ENCODE measurements at regions not wholly inside any gene's neighbourhood (a gene's known extent, or its start where the extent isn't known, plus 50 kb on each side); places are given as distances from the start of the nearest gene placed in this dataset.
"Not testable (repeated sequence)": the region's sequence is repeated elsewhere in the genome, so short reads cannot be mapped to it uniquely, and the experiment has no call there.

DNA sequence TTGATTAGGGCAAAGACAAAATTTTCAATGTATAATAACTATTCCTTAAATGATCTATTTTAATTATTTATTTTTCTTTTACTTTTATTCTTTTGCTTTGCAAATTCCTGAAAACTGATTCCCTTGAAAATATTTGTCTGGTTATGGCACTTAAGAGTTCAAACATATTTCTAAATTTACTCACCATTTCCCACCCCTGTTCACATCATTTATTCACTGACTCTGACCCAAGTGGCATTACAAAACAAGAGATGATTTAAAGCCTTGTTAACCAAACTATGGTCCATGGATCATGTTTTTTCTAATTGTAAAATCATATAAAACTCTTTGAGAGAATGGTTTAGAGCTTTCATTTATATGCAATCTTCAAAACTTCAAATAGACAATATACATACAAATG lies 1256.1 kb upstream of the LRRN3 start:
- no peak for DNase-seq

DNA sequence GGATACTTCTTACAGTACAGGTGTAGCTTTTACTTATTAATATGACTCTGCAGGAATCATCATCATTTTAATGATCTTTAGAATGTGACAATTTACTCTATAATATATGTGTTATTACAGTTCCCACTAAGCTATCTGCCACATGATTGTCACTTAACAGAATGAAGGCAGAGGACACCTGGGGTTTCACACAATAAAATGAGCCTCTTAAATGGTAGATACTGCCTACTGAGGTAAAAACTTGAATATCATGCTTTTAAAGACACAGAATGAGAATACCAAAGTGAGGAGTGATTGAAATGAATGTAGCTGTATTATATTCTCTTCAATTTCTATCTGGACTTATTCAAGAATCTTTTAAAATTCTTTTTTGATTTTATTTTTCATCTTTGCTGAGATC lies 1255.3 kb upstream of the LRRN3 start:
- no peak for DNase-seq

DNA sequence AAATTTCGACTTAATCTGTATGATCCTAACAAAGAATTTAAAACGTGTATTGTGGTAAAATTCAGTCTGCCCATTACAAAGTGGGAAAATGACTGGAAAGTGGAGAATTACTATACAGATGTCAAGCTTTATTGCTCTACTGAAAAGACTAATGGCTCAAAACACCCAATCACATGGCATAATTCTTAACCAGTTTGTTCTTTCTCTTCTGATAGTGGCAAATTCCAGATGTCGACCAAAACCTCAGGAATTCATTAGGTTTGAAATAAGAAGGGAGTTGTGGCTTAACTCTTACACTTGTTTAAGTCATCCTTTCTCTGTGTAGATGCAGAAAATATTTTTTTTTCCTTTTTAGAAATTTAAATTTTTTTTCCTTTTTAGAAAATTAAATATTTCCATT lies 1254.9 kb upstream of the LRRN3 start:
- no peak for DNase-seq

DNA sequence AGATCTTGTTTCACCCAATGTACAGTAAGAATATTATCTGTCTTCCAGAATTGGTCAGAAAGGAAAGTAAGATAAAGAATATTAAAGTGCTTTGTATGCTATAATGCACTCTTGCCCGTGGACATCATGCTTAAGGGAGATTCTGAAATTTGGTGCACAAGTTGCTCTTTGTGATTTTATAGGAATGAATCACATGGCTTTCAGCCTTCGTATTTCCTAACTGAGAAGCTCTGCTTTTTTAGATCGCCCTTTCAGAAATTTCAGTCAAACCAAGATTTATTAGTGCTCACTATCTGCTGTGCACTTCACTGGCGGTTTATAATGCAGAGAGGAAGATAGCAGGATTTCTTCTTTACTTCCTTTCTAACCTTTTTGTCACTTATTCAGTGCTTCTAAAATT lies 1248.5 kb upstream of the LRRN3 start:
- no peak for DNase-seq

DNA sequence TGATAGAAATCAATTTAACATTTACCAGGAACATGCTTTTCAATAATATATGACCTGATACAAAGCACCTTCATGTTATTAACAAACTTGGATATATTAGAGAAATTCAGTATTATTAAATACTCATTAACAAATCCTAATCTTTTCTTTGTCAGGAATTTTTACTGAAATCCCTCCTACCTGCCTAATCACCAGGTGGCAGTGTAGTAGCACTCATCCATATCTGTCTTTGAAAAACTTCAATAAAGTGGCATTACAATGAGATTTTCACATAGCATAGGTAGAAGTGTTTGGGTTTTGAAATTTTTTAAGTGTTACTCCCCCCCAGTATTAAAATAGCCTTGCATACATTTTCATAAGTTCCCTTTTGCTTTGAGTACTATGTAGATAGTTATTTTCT lies 1246.6 kb upstream of the LRRN3 start:
- no peak for DNase-seq

DNA sequence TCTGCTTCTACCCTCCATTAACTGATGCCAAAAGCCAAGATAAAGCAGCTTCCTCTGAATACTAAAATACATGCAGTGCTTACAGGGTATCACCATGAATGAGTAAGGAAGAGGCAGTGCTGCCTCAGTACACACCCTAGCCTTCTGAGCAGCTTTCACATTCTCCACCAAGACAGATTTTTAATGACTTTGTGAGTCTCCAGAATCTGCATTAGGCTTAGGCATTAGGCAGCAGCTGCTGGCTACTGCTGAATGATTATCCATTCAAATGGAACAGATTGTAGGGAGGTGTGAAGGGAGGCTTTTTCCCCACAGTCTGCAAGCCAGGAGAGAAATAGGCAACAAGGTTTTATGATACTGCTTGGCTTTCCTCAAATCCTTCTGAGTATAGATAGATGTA lies 1226.7 kb upstream of the LRRN3 start:
- DNase-seq, result no peak

DNA sequence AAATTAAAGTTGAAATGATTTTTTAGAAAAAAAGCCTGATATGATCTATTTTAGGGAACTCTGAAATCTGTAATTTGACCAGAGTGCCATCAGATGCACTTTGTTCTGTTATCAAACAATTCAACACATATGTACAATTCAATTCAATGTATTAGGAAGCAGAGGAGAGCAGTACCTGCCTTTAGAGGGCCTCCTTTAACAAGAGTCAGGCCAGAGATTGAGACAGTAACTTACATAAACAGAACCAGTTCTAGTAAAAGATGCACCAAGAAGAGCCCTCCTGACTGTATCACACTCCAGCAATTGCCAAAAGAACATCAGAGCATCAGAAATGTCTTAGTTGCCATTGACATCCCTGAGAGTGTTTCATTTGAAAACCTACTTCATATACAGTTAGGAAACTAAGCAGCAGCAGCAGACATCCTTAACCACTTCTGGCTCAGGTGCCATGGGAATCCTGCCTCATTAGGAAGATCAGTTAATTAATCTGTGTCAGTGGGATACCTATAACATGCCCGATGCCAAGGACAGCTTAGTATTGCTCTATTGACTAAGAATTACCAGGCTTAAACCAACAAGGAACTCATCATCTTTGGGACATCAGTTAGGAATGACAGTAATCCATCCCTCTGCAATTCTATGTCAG lies 1222.6 kb upstream of the LRRN3 start:
- no peak for DNase-seq

DNA sequence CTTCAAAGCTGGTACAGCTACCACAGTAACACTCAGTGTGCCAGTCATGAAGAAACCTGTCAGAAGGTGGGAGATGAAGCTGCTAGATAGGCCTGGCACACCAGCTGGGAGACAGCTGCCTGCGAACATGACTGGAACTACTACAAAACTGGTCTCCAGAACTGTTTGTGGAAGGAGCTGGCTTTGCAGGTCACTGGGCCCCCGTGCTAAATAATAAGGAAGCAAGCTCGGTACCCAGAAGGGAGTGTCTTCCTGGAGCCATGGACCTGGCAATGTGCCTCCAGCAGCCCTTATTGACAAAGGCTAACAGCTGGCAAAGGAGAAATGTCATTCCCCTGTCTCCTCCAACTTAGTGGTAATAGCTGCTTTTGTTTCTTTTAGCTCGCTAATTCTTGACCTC lies 1217.6 kb upstream of the LRRN3 start:
- peak; percentile 20 for DNase-seq

DNA sequence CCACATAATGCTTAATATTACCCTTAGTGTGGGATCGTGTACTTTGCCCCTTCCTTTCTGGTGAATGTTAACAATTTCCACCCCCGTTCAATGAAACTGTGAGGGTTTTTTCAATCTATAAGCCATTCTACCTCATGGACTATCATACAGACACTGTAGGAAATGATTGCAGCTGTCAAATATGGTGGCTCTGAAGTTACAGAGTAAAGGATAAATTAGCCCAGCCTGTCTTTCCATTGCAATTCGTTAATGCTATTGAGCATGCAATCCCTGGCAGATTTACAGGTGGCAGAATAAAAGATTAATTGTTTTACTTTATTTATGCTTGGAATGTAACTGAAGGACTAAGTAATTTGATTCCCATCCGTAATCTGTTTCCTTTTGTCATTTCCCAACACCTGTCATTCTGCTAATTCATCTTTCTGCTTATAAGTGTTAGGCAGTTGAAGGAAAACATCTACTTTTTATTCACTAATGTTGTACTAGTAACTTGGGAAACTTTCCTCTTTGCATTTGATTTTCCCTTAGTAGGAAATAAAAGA lies 1211.6 kb upstream of the LRRN3 start:
- no peak for DNase-seq

DNA sequence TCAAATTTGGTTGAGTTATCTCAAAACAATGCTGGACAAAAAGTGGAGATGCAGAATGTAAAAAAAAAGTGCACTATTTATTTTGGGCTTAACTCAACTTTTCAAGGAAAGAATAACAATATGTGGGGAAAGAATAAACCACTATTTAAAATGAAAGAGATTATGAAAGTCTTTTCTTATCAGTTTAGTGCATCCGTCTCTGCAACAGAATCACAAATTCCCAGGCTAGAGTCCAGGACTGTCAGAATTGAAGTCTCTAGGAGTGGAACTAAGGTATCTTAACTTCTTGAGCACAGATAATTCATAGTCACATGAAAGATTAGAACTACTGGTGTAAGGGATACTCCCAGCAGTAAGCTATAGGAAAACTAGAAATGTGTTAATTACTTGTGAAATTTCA lies 1200.3 kb upstream of the LRRN3 start:
- no peak for DNase-seq

DNA sequence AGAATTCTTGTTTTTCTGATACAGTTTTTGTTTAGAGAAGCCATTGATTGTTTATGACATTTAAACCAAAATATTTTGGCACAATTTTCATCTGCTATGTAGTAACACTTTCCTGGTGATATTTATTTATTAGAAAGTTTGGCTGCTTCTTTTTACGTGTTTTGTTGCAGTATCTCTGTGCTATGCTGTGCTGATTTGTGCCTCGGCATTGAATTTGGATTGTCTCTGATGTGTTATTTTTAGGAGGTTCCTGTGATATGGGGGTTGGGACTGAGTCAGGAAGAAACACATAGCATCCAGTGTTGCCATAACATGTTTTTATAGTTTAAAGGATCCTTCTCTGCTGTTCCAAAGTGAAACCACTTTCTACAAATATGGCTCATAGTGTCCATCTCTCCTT lies 1197.7 kb upstream of the LRRN3 start:
- DNase-seq, result no peak

DNA sequence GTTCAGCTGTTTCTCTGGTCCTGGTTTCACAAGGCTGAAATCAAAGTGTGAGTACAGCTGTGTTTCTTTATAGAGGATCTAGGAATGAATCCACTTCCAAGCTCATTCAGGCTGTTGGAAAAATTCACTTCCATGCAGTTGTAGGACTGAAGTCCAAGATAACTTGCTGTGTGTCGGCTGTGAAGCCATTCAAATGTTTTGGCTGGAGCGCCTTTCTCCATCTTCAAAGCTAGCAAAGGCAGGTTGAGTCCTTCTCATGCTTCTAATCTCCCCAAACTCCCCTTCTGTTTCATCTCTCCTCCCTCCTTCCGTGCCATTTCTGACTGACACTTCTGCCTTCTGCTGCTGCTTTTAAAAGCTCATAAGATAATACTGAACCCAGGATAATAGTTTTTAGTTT lies 1195.4 kb upstream of the LRRN3 start:
- DNase-seq, result no peak

DNA sequence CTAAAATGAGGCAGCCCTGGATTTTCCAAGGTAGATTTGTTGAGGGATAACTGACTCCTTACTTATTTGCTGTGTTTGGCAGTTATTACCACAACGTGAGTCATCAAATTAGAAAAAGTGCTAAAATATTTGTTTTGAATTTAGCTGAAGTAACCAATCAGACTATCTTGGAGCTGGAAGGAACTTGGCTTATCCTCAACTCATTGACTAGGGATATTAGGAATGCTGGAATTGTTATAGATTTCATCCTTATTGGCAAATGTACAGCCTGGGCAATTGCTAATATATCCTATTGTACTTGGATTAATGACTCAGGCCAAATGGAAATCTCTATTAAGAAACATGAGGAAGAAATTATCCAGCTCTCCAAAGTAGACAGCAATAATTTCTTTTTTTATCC lies 1189.0 kb upstream of the LRRN3 start:
- no peak for DNase-seq

DNA sequence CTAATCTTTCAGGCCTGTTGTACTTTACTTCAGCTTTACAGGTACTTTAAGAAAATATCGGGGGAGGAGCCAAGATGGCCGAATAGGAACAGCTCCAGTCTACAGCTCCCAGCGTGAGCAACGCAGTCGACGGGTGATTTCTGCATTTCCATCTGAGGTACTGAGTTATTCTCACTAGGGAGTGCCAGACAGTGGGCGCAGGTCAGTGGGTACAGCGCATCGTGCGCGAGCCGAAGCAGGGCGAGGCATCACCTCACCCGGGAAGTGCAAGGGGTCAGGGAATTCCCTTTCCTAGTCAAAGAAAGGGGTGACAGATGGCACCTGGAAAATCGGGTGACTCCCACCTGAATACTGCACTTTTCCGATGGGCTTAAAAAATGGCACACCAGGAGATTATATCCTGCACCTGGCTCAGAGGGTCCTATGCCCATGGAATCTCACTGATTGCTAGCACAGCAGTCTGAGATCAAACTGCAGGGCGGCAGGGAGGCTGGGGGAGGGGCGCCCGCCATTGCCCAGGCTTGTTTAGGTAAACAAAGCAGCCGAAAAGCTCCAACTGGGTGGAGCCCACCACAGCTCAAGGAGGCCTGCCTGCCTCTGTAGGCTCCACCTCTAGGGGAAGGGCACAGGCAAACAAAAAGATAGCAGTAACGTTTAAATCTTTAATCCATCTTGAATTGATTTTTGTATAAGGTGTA lies 1185.4 kb upstream of the LRRN3 start:
- not testable (repeated sequence) for DNase-seq

DNA sequence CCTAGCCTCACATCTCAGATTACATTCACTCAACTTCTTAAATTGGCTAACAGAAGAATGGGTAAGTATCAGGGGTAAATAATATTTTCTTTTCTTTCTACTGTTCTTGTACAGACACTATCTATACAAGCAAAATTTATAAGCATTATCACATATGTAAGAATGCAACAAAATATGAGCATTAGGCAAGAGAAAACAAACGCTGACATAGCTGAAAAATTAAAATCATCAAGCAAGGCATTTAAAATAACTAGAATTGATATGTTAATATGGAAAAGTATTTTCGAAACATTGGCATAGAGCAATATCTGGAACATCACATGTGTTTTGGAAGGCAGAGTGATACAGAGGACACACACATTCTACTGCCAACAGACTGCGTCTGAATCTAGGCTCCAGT lies 1175.3 kb upstream of the LRRN3 start:
- no peak for DNase-seq

DNA sequence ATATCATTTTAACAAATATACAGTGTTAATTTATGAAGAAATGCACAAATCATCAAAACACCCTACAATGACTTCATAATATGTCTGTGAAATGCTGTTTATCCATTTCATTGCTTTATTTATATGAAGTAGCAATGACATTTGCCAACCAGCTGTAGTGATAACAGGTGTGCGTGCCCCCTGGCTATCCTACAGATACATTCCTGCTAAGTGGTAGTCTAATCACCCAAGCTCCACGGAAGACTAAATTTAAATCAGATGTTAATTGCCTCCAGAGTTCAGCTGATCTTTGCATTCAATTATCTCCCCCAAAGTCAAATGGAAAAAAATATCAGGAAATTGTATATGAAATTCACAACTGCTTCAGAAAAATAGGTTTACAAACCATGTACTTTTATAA lies 1164.2 kb upstream of the LRRN3 start:
- no peak for DNase-seq

DNA sequence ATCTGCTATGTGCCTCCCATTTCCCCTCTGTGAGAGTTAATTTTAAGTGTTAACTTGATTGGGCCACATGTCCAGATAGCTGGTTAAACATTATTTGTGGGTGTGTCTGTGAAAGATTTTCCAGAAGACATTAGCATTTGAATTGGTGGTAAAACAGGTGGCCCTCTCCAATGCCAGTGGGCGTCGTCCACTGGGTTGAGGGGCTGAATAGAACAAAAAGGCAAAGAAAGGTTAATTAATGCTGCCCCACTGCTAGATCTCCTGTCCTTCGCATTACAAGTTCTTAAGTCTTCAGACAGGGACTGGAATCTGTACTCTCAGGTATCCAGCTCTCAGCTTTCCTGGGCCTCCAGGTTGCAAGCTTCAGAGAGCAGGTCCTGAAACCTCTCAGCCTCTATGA lies 1160.9 kb upstream of the LRRN3 start:
- no peak for DNase-seq

DNA sequence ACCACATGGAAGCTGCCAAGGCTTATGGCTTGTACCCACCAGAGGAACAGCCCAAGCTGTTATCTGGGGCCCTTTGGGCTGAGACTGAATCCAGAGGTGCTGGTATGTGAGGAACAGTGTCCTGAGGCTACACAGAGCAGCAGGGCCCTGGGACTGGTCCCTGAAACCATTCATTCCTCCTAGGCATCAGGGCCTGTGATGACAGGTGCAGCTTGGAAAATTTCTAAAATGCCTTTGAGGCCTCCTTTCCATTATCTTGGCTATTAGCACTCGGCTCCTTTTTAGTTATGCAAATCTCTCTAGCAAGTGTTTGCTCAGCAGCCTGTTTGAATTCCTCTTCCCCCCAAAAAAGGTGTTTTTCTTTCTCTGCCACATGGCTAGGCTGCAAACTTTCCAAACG lies 1151.7 kb upstream of the LRRN3 start:
- no peak for DNase-seq

DNA sequence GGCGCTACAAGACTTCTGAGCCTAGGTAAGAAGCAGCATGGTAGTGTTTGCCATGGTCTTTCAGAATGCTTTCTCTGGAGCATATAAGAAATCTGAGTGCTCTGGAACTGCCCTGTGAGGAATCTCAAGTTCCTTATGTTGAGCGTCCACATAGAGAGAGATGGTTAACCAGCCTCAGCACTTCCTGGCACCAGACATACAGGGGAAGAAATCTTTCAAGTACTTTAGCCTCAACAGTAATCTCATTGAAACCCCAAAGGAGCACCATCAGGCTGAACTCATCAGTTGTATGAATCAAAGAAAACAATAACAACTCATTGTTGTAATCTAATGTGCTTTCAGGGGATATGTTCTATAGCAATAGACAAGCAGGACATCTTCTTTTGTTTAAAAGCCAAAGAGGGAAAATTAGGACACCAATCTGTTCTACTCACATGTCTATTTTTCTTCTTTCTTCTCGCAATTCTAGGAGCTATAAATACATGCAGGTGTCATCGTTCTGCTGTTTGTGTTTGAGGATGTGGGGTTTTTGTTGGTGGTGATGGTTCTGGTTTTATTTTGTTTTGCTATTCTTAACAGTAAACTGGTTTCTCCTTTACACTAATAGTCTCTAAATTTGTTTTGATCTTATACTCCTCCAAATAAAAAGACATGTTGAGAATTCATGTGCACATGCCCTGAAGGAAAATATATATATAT lies 1145.0 kb upstream of the LRRN3 start:
- no peak for DNase-seq

DNA sequence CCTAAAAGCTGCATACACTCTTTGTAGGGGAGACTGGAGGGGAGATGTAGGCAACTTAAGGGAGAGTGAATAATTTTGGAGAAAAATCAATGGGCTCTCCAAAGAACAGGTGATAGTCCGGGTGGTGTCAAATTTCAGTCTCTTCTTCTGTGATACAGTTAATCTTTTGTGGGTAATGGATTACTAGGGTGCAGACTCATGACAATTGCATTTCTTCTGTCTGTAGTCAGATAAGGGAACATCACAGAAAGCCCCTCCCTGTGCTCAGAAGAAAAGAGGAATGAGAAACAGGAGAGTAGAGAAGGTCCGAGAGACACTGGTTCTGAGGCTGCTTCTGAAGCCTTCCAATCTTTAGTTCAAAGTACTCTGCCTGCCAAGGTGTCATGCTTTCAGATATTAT lies 1140.7 kb upstream of the LRRN3 start:
- DNase-seq, result no peak

DNA sequence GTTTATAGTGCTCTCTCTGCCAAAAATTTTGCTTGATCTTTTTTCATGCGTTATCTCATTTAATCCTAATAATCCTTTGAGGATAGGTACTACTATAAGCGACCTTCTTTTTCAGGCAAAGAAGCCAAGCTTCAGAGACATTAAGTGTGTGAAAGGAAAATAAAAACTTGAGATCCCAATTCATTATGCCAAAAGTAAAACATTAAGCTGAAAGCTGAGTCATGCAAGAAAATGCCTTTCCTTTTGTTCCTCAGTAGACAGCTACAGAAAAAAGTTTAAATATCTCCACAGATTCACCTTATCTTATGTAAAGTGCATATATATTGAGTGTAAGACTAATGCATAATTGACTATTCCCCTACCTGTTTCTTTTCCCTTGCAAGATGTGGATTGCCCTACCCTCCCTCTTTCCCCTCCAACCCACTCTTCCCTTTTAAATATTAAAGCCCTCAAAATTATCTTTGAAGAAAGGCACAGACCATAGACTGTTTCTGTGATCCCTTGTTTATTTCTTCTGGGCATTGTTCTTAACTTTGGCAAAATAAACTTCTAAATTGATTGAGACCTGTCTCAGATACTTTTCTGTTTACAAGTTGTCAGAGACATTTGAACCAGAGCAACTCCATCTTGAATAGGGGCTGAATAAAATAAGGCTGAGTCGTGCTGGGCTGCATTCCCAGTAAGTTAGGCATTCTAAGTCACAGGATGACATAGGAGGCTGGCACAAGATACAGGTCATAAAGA lies 1139.9 kb upstream of the LRRN3 start:
- DNase-seq, result no peak

DNA sequence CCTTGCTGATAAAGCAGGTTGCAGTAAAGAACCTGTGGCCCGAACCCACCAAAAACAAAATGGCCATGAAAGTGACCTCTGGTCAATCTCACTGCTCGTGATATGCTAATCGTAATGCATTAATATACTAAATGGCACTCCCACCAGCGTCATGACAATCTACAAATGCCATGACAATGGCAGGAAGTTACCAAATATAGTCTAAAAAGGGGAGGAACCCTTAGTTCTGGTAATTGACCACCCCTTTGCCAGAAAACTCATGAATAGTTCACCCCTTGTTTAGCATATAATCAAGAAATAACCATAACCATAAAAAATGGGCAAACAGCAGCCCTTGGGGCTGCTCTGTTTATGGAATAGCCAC lies 1139.4 kb upstream of the LRRN3 start:
- no peak for DNase-seq

DNA sequence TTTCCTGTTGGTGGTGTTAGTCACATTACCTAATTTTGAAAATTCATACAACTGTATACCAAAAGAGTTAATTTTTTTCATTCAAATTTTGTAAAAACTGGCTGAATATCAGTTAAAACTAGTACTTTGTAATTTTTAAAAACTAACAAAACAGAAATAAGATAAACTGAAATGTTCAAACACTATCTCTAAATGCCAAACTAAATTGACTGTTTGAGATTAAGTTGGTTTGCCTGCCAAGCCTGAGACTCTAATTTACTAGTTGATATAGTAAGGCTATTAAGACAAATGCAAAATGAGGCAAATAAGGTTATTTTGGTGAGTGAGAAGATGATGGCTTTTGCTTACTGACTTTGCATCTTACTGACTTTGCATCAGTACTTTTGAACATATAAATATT lies 1134.9 kb upstream of the LRRN3 start:
- no peak for DNase-seq

DNA sequence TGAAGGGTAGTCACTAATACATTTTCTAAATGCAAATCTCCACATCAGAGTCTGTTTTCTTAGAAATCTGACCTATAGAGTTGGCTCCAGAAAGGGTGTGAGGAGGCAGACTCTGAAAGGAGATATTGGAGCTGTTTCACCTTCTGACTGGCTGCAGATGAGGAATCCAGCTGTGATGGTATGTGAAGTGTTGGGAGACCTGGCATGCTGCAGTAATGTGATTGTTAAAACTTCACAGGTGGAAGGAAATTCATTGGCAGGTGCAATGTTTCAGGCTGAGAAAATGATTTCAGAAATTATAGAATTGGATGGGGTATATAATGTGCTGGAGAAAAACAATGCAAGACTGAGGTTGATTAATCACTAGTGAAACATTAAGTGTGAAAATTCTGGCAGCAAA lies 1134.0 kb upstream of the LRRN3 start:
- DNase-seq, result no peak

Measured in right hindlimb (tissue), 1 donor.